IPS-11a (cell line): ENCODE measurements at regions not wholly inside any gene's neighbourhood (a gene's known extent, or its start where the extent isn't known, plus 50 kb on each side); places are given as distances from the start of the nearest gene placed in this dataset.
"Not testable (repeated sequence)": the region's sequence is repeated elsewhere in the genome, so short reads cannot be mapped to it uniquely, and the experiment has no call there.

Experiments used
- H3K4me3 ChIP-seq: one replicate; pipeline ENCODE4 v1.5.1; 2013; ENCODE audit warnings: low read depth, low read length, control low read depth

DNA sequence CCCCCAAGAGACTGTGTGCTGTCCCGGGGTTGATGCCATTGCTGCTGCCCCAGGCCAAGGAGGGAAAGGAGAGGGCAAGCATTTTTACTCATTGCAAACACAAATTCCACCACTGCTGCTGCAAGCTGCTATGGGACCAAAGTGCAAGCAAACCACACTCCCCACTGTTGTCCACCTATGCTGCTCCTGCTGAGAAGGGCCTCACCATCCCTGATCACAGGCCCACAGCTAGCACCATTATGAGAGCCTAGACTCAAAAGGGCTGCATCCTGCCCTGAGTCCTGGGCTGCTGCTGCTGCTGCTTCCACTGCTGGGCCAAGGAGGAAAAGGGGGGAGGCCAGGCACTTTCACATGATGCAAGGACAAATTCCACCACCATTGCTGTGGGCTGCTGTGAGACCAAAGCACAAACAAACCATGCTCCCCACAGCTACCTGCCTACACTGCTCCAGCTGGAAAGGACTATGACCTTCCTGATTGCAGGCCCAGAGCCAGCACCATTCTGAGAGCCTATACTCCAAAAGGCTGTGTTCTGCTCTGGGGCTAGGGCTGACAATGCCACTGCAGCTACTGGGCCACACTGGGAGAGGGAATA is 218.2 kb upstream of the ZCCHC13 start:
- no peak overlapping the region for H3K4me3 ChIP-seq

DNA sequence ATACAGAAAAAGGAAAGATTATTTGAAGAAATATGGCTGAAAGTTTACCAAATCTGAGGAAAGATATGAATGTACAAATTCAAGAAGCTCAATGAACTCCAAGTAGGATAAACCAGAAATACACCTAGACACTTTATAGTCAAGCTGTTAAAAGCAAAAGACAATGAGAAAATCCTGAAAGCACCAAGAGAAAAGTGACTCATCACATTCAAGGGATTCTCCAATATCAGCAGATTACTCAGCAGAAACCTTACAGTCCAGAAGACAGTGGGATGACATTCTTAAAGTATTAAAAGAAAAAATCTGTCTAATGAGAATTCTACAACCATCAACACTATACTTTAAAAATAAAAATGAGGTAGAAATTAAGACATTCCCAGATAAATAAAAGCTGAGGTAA is 223.8 kb upstream of the ZCCHC13 start:
- H3K4me3 ChIP-seq, result no peak overlapping the region

DNA sequence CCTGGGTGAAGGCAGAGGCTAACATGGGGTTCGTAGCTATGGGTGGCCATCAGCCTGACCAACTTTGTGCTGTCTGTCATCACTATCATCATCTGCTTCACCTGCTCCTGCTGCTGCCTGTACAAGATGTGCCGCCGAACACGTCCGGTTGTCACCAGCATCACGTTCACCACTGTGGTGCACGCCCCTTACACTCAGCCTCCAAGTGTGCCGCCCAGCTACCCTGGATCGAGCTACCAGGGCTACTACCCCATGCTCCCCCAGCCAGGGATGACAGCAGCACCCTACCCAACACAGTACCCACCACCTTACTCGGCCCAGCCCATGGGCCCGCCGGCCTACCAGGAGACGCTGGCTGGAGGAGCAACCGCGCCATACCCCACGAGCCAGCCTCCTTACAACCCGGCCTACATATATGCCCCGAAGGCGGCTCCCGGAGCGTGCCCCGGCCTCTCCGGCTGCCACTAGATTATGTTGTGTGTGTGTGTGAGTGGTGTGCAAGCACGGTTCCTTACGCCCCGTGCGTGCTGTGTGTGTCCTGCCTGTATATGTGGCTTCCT is 213.4 kb upstream of the XIST start:
- H3K4me3 ChIP-seq, result no peak overlapping the region

DNA sequence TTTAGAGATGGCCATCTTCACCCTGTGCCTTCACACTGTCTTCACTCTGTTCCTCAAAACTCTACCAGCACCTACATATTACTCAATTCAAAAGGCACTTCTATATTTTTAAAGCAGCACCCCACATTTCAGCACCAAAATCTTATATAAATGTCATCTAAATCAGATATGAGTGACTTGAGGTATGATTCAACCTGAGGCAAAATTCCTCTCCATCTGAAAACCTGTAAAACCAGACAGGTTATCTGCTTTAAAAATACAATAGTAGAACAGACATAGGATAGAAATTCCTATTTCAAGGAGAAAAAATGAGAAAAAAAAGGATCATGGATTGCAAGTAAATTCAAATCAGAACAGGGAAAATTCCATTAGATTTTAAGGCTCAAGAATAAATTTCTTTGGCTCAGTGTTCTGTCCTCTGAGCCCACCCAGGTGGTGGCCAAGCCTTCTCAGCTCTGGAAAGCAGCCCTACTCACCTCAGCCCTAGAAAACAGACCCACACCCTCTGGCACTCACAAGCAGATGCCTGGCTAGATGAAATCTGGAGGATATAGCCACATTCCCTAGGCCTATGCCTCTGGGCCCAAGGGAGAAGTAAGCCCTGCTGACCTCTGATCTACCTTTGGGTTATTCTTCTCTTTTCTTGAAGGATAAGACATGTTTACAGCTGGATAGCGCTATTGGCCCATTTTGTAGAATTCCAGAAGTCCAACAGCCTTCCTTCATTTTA is 211.1 kb upstream of the XIST start:
- no peak overlapping the region for H3K4me3 ChIP-seq

DNA sequence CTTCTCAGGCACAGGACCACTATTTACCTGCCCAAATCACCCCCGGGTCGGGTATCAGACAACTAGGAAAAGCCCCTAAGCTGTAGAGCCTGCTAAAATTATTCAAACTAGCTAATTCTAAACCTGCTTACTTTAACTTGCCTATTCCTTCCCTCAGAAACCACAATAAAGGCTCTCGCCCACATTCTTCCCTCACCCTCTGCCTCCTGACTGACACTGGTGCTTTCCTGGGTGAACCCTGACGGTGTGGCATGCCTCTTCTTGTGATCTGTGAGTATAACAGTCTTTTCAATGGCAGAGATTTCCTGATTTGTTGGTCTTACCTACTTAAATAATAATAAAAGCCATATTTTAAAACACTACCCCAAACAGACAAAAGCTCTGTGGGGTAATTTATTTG is 209.4 kb upstream of the XIST start:
- no peak overlapping the region for H3K4me3 ChIP-seq

DNA sequence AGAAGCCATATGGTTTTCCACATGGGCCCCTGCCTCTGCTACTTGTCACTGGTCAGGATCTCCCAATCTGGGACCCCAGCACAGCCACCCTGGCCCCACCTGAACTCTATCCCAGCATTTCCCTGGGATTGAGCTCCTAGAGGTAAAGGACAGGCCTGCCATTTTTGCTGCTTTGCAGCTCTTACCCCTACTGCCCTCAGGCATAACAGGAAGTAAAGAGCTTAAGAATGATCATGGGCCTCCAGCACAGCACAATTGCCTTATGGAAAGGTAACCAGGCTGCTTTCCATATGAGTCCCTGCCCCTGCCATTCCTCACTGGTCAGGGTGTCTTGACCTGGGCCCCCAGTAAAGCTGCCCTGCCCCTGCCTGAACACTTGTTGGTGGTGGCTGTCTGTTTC is 196.6 kb upstream of the XIST start:
- H3K4me3 ChIP-seq, result no peak overlapping the region

DNA sequence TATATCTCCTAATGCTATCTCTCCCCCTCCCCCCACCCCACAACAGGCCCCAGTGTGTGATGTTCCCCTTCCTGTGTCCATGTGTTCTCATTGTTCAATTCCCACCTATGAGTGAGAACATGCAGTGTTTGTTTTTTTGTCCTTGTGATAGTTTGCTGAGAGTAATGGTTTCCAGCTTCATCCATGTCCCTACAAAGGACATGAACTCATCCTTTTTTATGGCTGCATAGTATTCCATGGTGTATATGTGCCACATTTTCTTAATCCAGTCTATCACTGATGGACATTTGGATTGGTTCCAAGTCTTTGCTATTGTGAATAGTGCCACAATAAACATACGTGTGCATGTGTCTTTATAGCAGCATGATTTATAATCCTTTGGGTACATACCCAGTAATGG is 181.6 kb upstream of the XIST start:
- H3K4me3 ChIP-seq, result not testable (repeated sequence)

DNA sequence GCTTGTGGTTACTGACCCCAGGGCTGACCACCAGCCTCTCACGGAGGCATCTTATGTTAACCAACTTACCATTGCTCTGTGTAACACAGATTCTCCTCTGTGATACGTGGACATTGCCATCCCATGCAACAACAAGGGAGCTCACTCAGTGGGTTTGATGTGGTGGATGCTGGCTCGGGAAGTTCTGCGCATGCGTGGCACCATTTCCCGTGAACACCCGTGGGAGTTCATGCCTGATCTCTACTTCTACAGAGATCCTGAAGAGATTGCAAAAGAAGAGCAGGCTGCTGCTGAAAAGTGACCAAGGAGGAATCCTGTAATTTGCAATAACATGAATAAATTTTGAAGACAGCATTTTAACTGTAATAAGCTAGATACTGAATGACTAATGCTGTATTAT is 179.0 kb upstream of the XIST start:
- not testable (repeated sequence) for H3K4me3 ChIP-seq

DNA sequence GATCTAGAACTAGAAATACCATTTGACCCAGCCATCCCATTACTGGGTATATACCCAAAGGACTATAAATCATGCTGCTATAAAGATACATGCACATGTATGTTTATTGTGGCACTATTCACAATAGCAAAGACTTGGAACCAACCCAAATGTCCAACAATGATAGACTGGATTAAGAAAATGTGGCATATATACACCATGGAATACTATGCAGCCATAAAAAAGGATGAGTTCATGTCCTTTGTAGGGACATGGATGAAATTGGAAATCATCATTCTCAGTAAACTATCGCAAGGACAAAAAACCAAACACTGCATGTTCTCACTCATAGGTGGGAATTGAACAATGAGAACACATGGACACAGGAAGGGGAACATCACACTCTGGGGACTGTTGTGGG is 178.3 kb upstream of the XIST start:
- not testable (repeated sequence) for H3K4me3 ChIP-seq

DNA sequence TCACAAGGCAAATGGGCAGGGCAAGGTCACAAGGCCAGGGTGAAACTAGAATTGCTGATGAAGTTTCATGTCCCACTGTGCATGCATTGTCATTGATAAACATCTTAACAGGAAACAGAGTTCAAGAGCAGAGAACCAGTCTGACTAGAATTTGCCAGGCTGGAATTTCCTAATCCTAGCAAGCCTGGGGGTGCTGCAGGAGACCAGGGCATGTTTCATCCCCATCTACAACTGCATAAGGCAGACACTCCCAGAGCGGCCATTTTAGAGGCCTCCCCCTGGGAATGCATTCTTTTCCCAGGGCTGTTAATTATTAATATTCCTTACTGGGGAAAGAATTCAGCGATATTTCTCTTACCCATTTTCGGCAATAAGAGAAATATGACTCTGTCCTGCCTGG is 172.6 kb upstream of the XIST start:
- H3K4me3 ChIP-seq, result not testable (repeated sequence)

DNA sequence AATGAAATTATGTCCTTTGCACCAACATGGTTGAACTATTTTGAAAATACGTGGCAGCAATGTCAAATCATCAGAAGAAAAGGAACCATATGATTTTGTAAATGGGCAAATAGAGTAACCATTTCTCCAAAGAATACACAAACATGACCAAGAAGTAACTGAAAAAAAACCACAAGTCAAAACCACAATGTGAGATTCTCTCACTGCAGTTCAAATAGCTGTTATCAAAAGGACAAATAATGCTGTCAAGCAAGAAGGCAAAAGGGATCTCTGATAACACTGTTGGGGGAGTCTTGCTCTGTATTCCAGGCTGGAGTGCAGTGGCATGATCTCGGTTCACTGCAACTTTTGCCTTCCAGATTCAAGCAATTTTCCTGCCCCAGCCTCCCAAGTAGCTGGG is 170.7 kb upstream of the XIST start:
- no peak overlapping the region for H3K4me3 ChIP-seq

DNA sequence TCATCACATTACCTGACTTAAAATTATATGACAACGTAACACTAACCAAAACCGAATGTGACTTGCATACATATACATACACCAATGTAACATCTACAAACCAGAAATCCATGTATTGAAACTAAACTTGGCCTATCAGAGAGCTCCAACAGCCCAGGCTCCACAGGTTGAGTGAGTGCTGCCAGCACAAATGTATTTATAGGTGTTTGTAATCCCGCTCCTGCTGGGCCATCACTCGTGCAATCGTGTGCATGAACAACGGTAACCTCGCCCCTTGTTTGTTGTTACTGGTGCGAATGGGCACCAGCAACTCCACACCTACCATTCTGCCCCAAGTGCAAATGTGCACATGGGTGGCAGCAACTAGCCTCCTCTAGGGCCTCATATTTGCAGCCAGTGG is 165.7 kb upstream of the XIST start:
- no peak overlapping the region for H3K4me3 ChIP-seq

DNA sequence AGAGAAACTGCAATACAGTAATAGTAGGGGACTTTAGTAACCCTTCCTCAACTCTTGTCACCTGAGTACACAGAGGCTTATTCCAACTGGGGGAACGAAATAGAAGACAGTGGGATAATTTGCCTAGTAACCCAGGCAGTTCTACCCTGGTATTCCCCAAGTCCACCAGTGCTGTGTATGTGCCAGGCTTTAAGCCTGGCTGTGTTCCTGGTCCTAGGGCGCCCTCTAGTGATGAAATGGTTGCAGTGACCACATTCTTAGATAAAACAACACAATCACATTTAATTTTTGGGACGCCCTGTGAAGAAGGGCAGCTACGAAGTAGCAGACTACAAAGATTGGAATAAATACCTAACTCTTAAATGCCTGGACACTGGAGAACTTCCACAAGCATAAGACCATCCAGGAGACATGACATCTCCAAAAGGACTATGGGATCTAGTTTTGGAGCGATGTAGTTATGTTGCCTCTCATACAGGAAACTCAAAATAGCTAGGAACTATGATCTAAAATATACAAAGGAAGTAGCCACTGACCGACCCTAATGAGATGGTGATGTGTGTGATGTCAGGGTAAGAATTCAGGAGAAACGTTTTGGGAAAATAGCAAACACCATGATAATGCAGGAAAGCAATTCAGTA is 163.0 kb upstream of the XIST start:
- H3K4me3 ChIP-seq, result no peak overlapping the region

DNA sequence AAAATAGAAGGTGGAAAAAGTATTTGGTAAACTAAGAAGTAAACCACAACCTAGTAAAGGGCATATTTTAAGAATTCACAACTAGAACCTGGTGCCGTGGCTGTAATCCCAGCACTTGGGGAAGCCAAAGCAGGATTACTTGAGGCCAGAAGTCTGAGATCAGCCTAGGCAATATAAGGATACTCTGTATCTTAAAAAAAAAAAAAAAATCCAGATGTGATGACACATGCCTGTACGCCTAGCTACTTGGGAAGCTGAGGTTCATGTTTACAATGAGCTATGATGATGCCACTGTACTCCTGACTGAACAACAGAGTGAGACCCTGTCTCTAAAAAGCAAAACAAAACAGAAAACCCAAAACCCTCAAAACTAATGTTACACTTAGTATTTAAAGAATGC is 156.5 kb upstream of the XIST start:
- no peak overlapping the region for H3K4me3 ChIP-seq

DNA sequence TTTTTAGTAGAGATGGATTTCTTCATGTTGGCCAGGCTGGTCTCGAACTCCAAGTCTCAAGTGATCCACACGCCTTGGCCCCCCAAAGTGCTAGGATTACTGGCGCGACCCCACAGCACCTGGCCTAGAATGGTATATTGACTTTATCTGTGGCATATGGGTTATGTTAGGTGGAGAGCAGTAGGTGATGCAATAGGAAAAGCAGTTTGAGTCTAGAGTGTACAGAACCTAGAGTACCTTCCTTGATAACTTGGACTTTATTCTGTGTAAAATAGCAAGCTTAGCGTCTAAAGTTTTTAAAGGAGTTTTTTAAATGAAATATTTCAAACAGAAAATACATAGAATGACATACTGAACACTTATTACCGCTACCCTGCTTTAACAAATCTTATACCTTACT is 139.5 kb upstream of the XIST start:
- no peak overlapping the region for H3K4me3 ChIP-seq

DNA sequence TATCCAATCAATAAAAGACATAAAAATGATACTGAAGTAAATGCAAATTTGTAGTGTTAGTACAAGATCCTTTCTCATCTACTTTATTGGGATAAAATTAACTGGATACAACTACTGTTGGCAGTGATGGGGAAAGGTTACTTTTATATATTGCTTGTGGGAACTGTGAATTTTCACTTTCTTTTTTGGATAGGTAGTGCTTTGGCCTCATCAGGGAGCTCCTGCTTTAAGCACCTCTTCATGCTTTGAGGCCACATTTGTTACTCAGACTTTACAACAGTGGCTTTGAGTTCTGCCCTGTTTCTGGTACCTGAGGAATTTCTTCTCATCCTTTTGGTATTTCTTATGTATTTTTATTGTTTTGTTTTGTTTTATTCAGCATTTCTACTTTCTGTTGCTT is 134.7 kb upstream of the XIST start:
- H3K4me3 ChIP-seq, result no peak overlapping the region

DNA sequence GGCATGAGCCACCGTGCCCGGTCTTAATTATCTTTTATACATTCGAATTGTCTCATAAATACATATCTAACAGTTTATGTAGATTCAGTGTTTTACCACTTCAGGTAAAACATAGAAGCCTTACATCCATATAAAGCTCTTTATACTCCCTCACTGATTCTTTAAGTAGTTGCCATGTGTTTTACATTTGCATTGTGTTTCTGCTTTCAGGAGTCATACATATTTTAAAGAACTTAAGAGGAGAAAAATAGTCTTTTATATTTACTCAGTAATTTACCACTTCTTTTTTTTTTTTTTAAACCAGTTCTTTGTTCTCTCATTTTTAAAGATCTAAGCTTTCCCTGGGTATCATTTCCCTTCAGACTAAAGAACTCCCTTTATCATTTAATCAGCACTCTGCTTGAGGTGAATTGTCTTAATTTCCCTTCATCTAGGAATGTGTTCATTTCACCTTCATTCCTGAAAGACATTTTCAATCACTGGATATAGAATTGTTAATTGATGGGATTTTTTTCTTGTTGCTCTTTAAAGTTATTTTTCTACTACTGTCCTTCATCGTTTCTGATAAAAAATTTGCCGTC is 127.1 kb upstream of the XIST start:
- H3K4me3 ChIP-seq, result no peak overlapping the region

DNA sequence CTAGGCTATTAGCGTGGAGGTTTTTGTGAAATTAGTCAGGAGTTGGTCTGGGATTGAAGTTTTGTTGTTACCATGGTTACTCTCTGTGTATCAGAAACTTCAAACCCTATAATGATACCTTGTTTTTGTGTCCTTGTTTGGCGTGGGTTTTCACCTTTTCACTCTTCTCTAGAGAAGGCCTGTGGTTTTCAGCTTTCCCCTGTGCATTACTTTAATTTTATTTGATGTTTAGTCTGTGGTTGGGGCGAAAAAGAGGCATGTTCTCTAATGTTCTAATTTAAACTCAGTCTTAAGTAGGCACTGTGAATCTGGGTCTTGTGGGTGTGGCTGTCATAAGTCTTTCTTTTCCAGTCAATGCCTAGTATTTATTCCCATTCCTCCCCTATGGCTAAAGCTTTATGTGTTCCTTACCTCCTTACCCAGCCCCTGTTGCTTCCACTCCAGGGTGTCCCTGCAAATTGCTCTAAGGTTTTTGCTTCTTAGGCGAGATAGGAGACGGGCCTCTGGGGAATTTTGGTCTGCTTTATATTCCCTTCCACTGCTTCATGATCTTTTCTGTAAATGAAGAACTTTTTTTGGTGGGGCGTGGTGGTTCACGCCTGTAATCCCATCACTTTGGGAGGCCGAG is 125.1 kb upstream of the XIST start:
- no peak overlapping the region for H3K4me3 ChIP-seq

DNA sequence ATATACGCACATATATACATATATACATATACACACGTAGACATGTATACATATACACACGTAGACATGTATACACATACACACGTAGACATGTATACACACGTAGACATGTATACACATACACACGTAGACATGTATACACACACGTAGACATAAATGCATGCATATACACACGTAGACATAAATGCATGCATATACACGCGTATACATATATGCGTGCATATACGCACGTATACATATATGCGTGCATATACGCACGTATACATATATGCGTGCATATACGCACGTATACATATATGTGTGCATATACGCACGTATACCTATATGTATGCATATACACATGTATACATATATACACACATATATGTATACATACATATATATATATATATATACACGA is 114.9 kb upstream of the XIST start:
- H3K4me3 ChIP-seq, result not testable (repeated sequence)

DNA sequence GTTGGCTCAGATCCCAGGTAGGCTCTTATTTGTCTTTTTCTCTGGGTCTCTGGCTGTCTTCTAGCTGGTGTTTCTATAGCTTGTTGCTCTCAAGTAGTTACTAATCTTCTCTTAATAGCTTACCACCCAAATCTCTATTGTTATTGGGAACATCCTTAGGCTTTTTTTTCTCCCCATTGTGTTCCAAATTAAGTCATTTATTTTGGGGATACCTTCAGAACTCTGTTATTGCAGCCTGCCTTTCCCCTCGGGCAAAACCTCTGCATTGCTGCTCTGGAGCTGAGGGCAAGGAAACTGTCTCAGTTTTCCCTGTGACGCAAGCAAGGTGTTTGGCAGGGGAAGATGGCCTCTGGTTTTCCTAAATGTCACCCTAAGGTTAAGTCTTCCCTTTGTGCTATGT is 113.3 kb upstream of the XIST start:
- no peak overlapping the region for H3K4me3 ChIP-seq

DNA sequence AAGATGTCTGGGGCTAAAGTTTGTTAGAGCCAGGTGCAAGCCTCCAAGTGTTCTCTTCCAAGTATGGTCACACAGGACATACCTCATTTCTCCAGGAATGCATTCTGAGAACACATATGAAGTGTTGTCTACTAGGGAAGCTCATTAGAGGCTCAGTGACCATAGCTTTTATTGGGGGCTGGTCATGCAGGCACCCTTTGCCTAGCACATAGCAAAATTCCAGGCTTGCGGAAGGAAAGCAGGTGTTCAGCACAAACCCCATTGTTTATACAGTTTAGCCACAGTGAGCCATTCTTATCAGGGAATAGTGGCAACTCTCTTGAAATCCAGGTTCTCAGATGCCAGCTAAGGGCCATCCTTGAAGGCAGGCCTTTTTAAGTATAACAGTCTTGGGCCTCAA is 112.1 kb upstream of the XIST start:
- H3K4me3 ChIP-seq, result no peak overlapping the region

DNA sequence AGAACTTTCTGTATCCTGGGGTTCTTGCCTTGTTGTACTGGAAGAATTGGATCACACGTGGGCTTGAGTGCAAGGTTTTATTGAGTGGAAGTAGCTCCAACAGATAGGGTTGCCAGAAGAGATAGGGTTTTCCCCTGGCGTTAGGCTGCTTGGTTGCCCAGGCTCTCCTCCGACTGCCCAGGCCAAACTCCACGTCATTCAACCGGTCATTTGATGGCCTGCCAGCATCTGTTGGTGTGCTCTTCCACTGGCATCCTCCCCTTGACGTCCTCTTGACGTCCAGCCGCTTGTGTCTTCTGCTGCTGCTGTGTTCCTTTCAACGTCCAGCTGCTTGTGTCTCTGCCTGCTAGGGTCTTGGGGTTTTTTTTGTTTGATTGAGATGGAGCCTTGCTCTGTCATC is 111.2 kb upstream of the XIST start:
- no peak overlapping the region for H3K4me3 ChIP-seq
